Loucy (cell line): ENCODE measurements at regions not wholly inside any gene's neighbourhood (a gene's known extent, or its start where the extent isn't known, plus 50 kb on each side); places are given as distances from the start of the nearest gene placed in this dataset.

ENCODE experiments used
- H2AFZ ChIP-seq: fragments of 200-600 bp; sonication (generic); 2 replicates; pipeline ENCODE4 v1.6.0; 2016; ENCODE audit warnings: antibody characterized with exemption, mild to moderate bottlenecking, low read length, moderate library complexity
- H3F3A ChIP-seq: fragments of 200-600 bp; 2 replicates; pipeline ENCODE4 v1.6.0; 2016; ENCODE audit warnings: antibody characterized with exemption, low read depth, mild to moderate bottlenecking
- H3K27me3 ChIP-seq: fragments of 200-600 bp; sonication (generic); 2 replicates; pipeline ENCODE4 v1.6.1; 2014; ENCODE audit warnings: low read length, mild to moderate bottlenecking; ENCODE audit not compliant: insufficient read depth, poor library complexity, severe bottlenecking
- H3K36me3 ChIP-seq: fragments of 200-600 bp; sonication (generic); 2 replicates; pipeline ENCODE4 v1.6.1; 2016; ENCODE audit warnings: low read length; ENCODE audit not compliant: insufficient read depth
- H3K4me1 ChIP-seq: fragments of 200-600 bp; sonication (generic); 2 replicates; pipeline ENCODE4 v1.5.1; 2014; ENCODE audit warnings: low read length, mild to moderate bottlenecking; ENCODE audit not compliant: insufficient read depth, poor library complexity, severe bottlenecking
- H3K4me2 ChIP-seq: fragments of 200-600 bp; sonication (generic); 2 replicates; pipeline ENCODE4 v1.6.0; 2014; ENCODE audit warnings: antibody characterized with exemption, low read length, low read depth, mild to moderate bottlenecking; ENCODE audit not compliant: poor library complexity, severe bottlenecking
- H3K4me3 ChIP-seq: fragments of 200-600 bp; sonication (generic); 2 replicates; pipeline ENCODE4 v1.5.1; 2014; ENCODE audit warnings: low read length, mild to moderate bottlenecking, mixed read lengths; ENCODE audit not compliant: poor library complexity, severe bottlenecking
- H3K79me2 ChIP-seq: fragments of 200-600 bp; sonication (generic); 2 replicates; pipeline ENCODE4 v1.6.1; 2014; ENCODE audit warnings: low read length; ENCODE audit not compliant: insufficient read depth
- H3K9ac ChIP-seq: fragments of 200-600 bp; sonication (generic); 2 replicates; pipeline ENCODE4 v1.6.0; 2014; ENCODE audit warnings: mild to moderate bottlenecking, low read depth, low read length, moderate library complexity; ENCODE audit not compliant: poor library complexity, severe bottlenecking
- H3K9me2 ChIP-seq: fragments of 200-600 bp; sonication (generic); replicated peaks from 2 replicates; pipeline ENCODE4 v1.6.1; 2016; ENCODE audit warnings: low read depth, low read length, mixed read lengths
- H3K9me3 ChIP-seq: fragments of 200-600 bp; sonication (generic); 2 replicates; pipeline ENCODE4 v1.6.1; 2014; ENCODE audit warnings: mild to moderate bottlenecking, antibody characterized with exemption, low read length, low read depth; ENCODE audit not compliant: insufficient read depth
- H4K20me1 ChIP-seq: fragments of 200-600 bp; sonication (generic); 2 replicates; pipeline ENCODE4 v1.6.0; 2014; ENCODE audit warnings: antibody characterized with exemption, low read length, mild to moderate bottlenecking; ENCODE audit not compliant: insufficient read depth, poor library complexity, severe bottlenecking
- CTCF ChIP-seq: fragments of 200-600 bp; sonication (generic); conservative IDR thresholded peaks from 2 replicates; pipeline ENCODE4 v1.5.1; 2014; ENCODE audit warnings: mild to moderate bottlenecking, antibody characterized with exemption, low read length
- EZH2phosphoT487 ChIP-seq: fragments of 200-600 bp; IDR thresholded peaks from 2 replicates; pipeline ENCODE4 v1.6.1; 2018; ENCODE audit warnings: antibody characterized with exemption, mild to moderate bottlenecking, moderate library complexity, borderline replicate concordance

DNA sequence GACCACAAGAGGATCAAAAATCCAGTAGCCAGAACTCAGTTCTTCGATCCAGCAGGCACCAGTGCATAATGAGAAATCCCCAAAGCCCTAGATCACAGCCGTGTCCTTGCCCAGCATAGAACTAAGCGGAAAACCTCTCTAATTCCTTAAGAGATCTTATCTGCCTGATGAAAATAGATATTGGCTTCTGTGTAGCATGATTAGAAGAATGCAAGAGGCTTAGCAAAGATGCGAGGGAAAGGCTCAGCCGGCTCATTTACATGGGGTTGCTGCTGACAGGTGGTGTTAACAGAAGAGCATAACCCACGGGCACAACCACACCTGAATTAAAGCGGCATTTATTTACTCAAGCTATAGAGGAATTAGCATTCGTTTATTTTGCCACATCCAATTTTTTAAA is 400.0 kb upstream of the ADAMTS16 start:
- Histone ChIP-seq H3F3A (no peaks in the 10 kb centered on the region), H3K4me1 (no peaks in the 10 kb centered on the region), H3K27me3 (no peaks in the 10 kb centered on the region), H3K79me2 (no peaks in the 10 kb centered on the region), H2AFZ (no peak overlapping the region), H4K20me1 (no peaks in the 10 kb centered on the region), H3K9me2 (no peaks in the 10 kb centered on the region), H3K4me3 (no peak overlapping the region), H3K9me3 (no peaks in the 10 kb centered on the region), H3K4me2 (no peak overlapping the region), H3K36me3 (no peaks in the 10 kb centered on the region), H3K9ac (no peak overlapping the region)
- TF ChIP-seq CTCF (no peak), EZH2phosphoT487 (no peak)

- Histone ChIP-seq H3K9ac (no peak overlapping the region), H3K4me2 (no peak overlapping the region), H3K9me3 (no peaks in the 10 kb centered on the region), H3K9me2 (no peaks in the 10 kb centered on the region), H3K4me1 (no peaks in the 10 kb centered on the region), H3K4me3 (no peak overlapping the region), H3F3A (no peaks in the 10 kb centered on the region), H3K79me2 (no peaks in the 10 kb centered on the region), H3K36me3 (no peaks in the 10 kb centered on the region), H2AFZ (no peak overlapping the region), H3K27me3 (no peaks in the 10 kb centered on the region), H4K20me1 (no peaks in the 10 kb centered on the region)
- TF ChIP-seq CTCF (no peak), EZH2phosphoT487 (no peak)
These were observed 381.6 kb upstream of the ADAMTS16 start for GRCh38 chr5:4758550-4758949.

DNA sequence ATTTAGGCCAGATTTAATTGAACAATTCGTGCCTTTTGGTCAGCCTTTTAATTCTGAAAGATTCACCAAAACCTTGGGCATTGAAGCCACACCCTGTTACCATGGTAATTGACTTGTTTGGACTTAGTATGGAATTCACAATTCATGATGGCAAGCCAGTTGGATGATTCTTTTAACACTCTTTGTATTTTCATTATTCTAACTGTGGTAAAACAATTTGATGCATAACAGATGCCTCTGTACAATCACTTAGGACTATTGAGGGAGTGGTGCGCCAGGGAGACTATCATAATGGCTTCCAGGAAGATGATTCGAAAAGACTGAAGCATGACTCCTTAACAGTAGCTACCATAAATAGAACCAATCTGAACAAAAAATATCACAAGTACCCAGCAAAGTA is 381.1 kb upstream of the ADAMTS16 start:
- Histone ChIP-seq H3K9me3 (no peaks in the 10 kb centered on the region), H3K4me2 (no peak overlapping the region), H3K79me2 (no peaks in the 10 kb centered on the region), H3K4me1 (no peaks in the 10 kb centered on the region), H2AFZ (no peak overlapping the region), H3K9me2 (no peaks in the 10 kb centered on the region), H3K9ac (no peak overlapping the region), H3F3A (no peaks in the 10 kb centered on the region), H4K20me1 (no peaks in the 10 kb centered on the region), H3K36me3 (no peaks in the 10 kb centered on the region), H3K27me3 (no peaks in the 10 kb centered on the region), H3K4me3 (no peak overlapping the region)
- no peak for TF ChIP-seq EZH2phosphoT487
- TF ChIP-seq CTCF: no peak
